Karpas-422 (cell line): ENCODE measurements at regions not wholly inside any gene's neighbourhood (a gene's known extent, or its start where the extent isn't known, plus 50 kb on each side); places are given as distances from the start of the nearest gene placed in this dataset.

Experiments
- DNase-seq: peaks from one replicate; pipeline ENCODE4 v3.0.0-alpha.2; 2015
- H2AFZ ChIP-seq: fragments of 200-600 bp; sonication (generic); 2 replicates; pipeline ENCODE4 v1.6.1; 2014; ENCODE audit warnings: antibody characterized with exemption, low read length, mixed read lengths
- H3K27ac ChIP-seq: fragments of 200-600 bp; sonication (generic); 2 replicates; pipeline ENCODE4 v1.5.1; 2014; ENCODE audit warnings: mild to moderate bottlenecking, low read length, moderate library complexity
- H3K27me3 ChIP-seq: fragments of 200-600 bp; sonication (generic); 2 replicates; pipeline ENCODE4 v1.6.1; 2014; ENCODE audit warnings: low read length, mixed read lengths
- H3K36me3 ChIP-seq: fragments of 200-600 bp; sonication (generic); 2 replicates; pipeline ENCODE4 v1.6.1; 2014; ENCODE audit warnings: low read length, mixed read lengths; ENCODE audit not compliant: insufficient read depth
- H3K4me1 ChIP-seq: fragments of 200-600 bp; sonication (generic); 2 replicates; pipeline ENCODE4 v1.6.1; 2014; ENCODE audit warnings: mild to moderate bottlenecking, low read length, mixed read lengths
- H3K4me2 ChIP-seq: fragments of 200-600 bp; sonication (generic); 2 replicates; pipeline ENCODE4 v1.6.1; 2014; ENCODE audit warnings: low read length, low read depth, mild to moderate bottlenecking; ENCODE audit not compliant: poor library complexity, severe bottlenecking
- H3K4me3 ChIP-seq: fragments of 200-600 bp; sonication (generic); 2 replicates; pipeline ENCODE4 v1.5.1; 2014; ENCODE audit warnings: mild to moderate bottlenecking, antibody characterized with exemption, low read length, mixed read lengths
- H3K79me2 ChIP-seq: fragments of 200-600 bp; sonication (generic); 2 replicates; pipeline ENCODE4 v1.6.1; 2014; ENCODE audit warnings: mild to moderate bottlenecking, low read length, mixed read lengths
- H3K9ac ChIP-seq: fragments of 200-600 bp; sonication (generic); 2 replicates; pipeline ENCODE4 v1.6.0; 2014; ENCODE audit warnings: low read length
- H3K9me2 ChIP-seq: fragments of 200-600 bp; sonication (generic), shearing (Covaris generic); replicated peaks from 2 replicates; pipeline ENCODE4 v1.6.0; 2014; ENCODE audit warnings: mild to moderate bottlenecking, low read length, moderate library complexity; ENCODE audit not compliant: insufficient read depth
- H3K9me3 ChIP-seq: fragments of 300-700, 200-600 bp; sonication (generic); 2 replicates; pipeline ENCODE4 v1.6.1; 2014; ENCODE audit warnings: low read length, mixed read lengths
- H4K20me1 ChIP-seq: fragments of 200-600 bp; sonication (generic); 2 replicates; pipeline ENCODE4 v1.6.1; 2014; ENCODE audit warnings: mild to moderate bottlenecking, antibody characterized with exemption, low read length, low read depth; ENCODE audit not compliant: insufficient read depth

- no peak for DNase-seq
- Histone ChIP-seq H2AFZ (no peak overlapping the region), H3K4me3 (no peak overlapping the region), H3K9me3 (no peaks in the 10 kb centered on the region), H3K36me3 (no peaks in the 10 kb centered on the region), H3K27me3 (no peaks in the 10 kb centered on the region), H3K4me1 (no peaks in the 10 kb centered on the region), H3K27ac (no peak overlapping the region), H3K9me2 (no peaks in the 10 kb centered on the region), H3K4me2 (no peak overlapping the region), H3K79me2 (no peaks in the 10 kb centered on the region), H3K9ac (no peak overlapping the region), H4K20me1 (no peaks in the 10 kb centered on the region)
These were observed 790.9 kb downstream of the TFAP2A start for GRCh38 chr6:9623985-9624384.

GRCh38 chr6:9623228-9623832 is 791.5 kb downstream of the TFAP2A start:
- Histone ChIP-seq H2AFZ (no peak overlapping the region), H3K4me2 (no peak overlapping the region), H4K20me1 (no peaks in the 10 kb centered on the region), H3K27me3 (no peaks in the 10 kb centered on the region), H3K4me1 (no peaks in the 10 kb centered on the region), H3K27ac (no peak overlapping the region), H3K79me2 (no peaks in the 10 kb centered on the region), H3K9me2 (no peaks in the 10 kb centered on the region), H3K4me3 (no peak overlapping the region), H3K9me3 (no peaks in the 10 kb centered on the region), H3K36me3 (no peaks in the 10 kb centered on the region), H3K9ac (no peak overlapping the region)
- DNase-seq = no peak

- H3K9ac ChIP-seq = no peak overlapping the region
- H4K20me1 ChIP-seq = no peaks in the 10 kb centered on the region
- no peak overlapping the region for H2AFZ ChIP-seq
- H3K79me2 ChIP-seq = no peaks in the 10 kb centered on the region
- no peaks in the 10 kb centered on the region for H3K27me3 ChIP-seq
- no peak overlapping the region for H3K27ac ChIP-seq
- H3K4me2 ChIP-seq = no peak overlapping the region
- no peaks in the 10 kb centered on the region for H3K4me1 ChIP-seq
- no peaks in the 10 kb centered on the region for H3K9me3 ChIP-seq
- H3K9me2 ChIP-seq = no peaks in the 10 kb centered on the region
- no peak for DNase-seq
- H3K4me3 ChIP-seq = no peak overlapping the region
- no peaks in the 10 kb centered on the region for H3K36me3 ChIP-seq
These were observed 793.6 kb downstream of the TFAP2A start for GRCh38 chr6:9621276-9621675.

- no peaks in the 10 kb centered on the region for H3K9me3 ChIP-seq
- no peak overlapping the region for H3K9ac ChIP-seq
- H2AFZ ChIP-seq = no peak overlapping the region
- DNase-seq = no peak
- no peaks in the 10 kb centered on the region for H3K4me1 ChIP-seq
- no peaks in the 10 kb centered on the region for H4K20me1 ChIP-seq
- H3K36me3 ChIP-seq = no peaks in the 10 kb centered on the region
- H3K4me2 ChIP-seq = no peak overlapping the region
- H3K4me3 ChIP-seq = no peak overlapping the region
- no peaks in the 10 kb centered on the region for H3K79me2 ChIP-seq
- no peak overlapping the region for H3K27ac ChIP-seq
- H3K9me2 ChIP-seq = no peaks in the 10 kb centered on the region
- no peaks in the 10 kb centered on the region for H3K27me3 ChIP-seq
These were observed 794.2 kb downstream of the TFAP2A start for GRCh38 chr6:9620687-9621086.

GRCh38 chr6:9620263-9620662 is 794.6 kb downstream of the TFAP2A start:
- Histone ChIP-seq H3K79me2 (no peaks in the 10 kb centered on the region), H3K4me2 (no peak overlapping the region), H3K4me3 (no peak overlapping the region), H3K36me3 (no peaks in the 10 kb centered on the region), H3K9ac (no peak overlapping the region), H3K9me3 (no peaks in the 10 kb centered on the region), H3K4me1 (no peaks in the 10 kb centered on the region), H3K9me2 (no peaks in the 10 kb centered on the region), H3K27ac (no peak overlapping the region), H3K27me3 (no peaks in the 10 kb centered on the region), H2AFZ (no peak overlapping the region), H4K20me1 (no peaks in the 10 kb centered on the region)
- DNase-seq = no peak

- Histone ChIP-seq H3K4me1 (no peaks in the 10 kb centered on the region), H4K20me1 (no peaks in the 10 kb centered on the region), H3K36me3 (no peaks in the 10 kb centered on the region), H2AFZ (no peak overlapping the region), H3K27me3 (no peaks in the 10 kb centered on the region), H3K9me3 (no peaks in the 10 kb centered on the region), H3K9ac (no peak overlapping the region), H3K79me2 (no peaks in the 10 kb centered on the region), H3K9me2 (no peaks in the 10 kb centered on the region), H3K4me2 (no peak overlapping the region), H3K27ac (no peak overlapping the region), H3K4me3 (no peak overlapping the region)
- DNase-seq = no peak
These were observed 800.1 kb downstream of the TFAP2A start for GRCh38 chr6:9614778-9615177.

GRCh38 chr6:9612489-9612888 is 802.4 kb downstream of the TFAP2A start:
- Histone ChIP-seq H3K4me2 (no peak overlapping the region), H3K27me3 (no peaks in the 10 kb centered on the region), H4K20me1 (no peaks in the 10 kb centered on the region), H3K79me2 (no peaks in the 10 kb centered on the region), H3K9me3 (no peaks in the 10 kb centered on the region), H3K9ac (no peak overlapping the region), H3K9me2 (no peaks in the 10 kb centered on the region), H2AFZ (no peak overlapping the region), H3K27ac (no peak overlapping the region), H3K4me1 (no peaks in the 10 kb centered on the region), H3K4me3 (no peak overlapping the region), H3K36me3 (no peaks in the 10 kb centered on the region)
- no peak for DNase-seq

GRCh38 chr6:9610620-9611415 is 804.1 kb downstream of the TFAP2A start:
- Histone ChIP-seq H3K36me3 (no peaks in the 10 kb centered on the region), H2AFZ (no peak overlapping the region), H3K4me3 (no peak overlapping the region), H3K9me2 (no peaks in the 10 kb centered on the region), H3K9ac (no peak overlapping the region), H3K4me1 (no peaks in the 10 kb centered on the region), H3K27ac (no peak overlapping the region), H3K27me3 (no peaks in the 10 kb centered on the region), H3K4me2 (no peak overlapping the region), H4K20me1 (no peaks in the 10 kb centered on the region), H3K9me3 (no peaks in the 10 kb centered on the region), H3K79me2 (no peaks in the 10 kb centered on the region)
- DNase-seq = no peak
